Epidermal melanocyte (primary cell): ENCODE measurements at regions not wholly inside any gene's neighbourhood (a gene's known extent, or its start where the extent isn't known, plus 50 kb on each side); places are given as distances from the start of the nearest gene placed in this dataset.

Source experiments
- DNase-seq: peaks from one replicate; pipeline ENCODE4 v3.0.0; 2011; ENCODE audit warnings: low spot score; ENCODE audit not compliant: insufficient read length

DNA sequence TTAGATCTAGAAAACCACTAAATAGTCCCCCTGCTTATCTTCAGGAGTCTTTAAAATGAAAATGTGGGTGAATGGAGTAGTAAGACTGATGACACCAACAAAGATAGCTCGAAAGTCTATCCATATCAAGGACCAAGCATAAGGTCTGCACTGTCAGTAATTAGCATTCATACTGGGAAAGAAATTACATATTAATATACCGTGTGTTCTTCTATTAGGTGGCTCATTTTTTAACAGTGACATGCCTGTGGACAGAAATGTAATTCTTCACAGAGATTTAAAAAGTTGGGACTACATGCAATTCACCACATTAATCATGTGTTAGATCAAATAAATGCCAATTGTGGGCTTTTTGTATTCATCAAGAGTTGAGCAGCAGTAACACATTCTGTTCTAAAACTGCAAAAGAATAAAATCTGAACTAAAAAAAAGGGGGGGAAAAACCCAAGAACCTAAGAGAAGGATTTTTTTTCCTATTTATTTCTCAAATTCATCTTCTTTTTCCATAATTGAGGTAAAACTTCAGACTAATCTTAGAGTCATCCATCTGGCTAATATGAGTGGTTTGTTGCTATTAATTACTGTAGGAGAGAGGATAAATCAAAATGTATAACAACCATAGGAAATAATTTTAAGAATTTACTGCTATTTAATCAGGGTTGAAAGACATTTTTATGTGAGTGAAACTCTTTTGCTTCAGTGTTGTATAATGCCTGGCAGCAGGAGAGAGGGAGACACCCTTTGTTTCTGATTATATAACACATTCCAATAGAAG, 386.7 kb upstream of the IGFBP7 start:
- DNase-seq: no peak

DNA sequence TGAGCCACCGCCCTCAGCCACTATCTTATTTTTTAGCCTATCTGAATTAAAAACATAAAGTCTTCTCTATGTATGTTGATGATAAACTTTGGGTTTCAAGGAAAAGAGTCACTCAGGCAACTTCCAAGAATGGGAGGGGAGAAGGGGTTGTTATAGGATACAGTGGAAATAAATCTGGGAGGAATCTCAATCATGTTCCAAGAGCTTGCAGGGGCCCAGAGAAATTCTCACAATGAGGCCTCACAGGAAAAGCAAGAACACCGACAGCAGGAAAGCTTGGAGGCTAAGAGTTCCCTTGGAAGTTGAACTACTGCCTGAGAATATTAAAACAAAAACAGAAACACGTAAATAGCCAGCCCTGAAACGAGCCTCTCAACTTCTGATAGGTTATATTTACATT, 384.6 kb upstream of the IGFBP7 start:
- no peak for DNase-seq

DNA sequence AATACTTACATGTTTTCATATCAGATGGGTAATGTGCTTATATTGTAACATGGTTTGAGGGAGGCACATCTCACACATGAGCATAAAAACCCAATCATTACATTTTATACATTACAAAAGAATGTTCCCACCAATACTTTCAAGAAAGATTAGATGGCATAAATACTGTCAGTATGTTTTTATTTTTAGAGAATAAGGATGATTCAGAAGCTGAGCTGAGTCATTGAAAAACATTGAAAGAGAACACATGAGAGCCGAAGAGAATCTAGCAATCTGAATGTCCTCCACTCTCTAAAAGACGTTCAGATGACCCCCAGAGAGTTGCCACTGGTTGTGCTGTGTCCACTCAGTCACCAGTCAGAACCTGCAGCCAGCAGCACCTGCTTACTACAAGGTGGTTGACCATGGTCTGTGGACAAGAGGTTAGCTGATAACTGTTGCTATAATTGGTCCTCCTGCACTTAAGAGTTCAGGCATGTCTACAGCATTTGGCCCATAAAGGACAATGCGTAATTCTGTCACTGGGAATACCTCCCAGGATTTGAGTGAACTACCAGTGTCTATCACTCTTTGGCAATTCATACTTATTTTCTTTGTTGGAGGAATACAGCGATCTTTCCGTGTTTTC, 382.2 kb upstream of the IGFBP7 start:
- no peak for DNase-seq

DNA sequence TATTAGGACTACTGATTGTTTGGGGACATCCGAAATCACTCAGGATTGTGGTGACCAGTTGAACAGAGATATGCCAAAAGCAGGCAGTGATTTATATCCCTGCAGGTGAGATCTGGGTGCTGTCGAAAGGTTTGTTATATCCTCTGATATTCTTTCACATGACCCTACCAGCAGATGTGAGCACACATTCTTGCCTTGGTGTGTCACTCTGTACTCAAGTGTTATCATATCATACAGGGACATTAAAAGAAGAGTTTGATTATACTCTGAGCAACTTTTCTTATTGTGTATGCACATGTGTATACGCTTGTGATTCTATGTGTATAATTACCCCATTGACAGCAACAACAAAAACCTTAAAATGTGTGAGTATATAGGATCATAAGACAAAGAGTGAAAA, 381.2 kb upstream of the IGFBP7 start:
- DNase-seq: no peak

DNA sequence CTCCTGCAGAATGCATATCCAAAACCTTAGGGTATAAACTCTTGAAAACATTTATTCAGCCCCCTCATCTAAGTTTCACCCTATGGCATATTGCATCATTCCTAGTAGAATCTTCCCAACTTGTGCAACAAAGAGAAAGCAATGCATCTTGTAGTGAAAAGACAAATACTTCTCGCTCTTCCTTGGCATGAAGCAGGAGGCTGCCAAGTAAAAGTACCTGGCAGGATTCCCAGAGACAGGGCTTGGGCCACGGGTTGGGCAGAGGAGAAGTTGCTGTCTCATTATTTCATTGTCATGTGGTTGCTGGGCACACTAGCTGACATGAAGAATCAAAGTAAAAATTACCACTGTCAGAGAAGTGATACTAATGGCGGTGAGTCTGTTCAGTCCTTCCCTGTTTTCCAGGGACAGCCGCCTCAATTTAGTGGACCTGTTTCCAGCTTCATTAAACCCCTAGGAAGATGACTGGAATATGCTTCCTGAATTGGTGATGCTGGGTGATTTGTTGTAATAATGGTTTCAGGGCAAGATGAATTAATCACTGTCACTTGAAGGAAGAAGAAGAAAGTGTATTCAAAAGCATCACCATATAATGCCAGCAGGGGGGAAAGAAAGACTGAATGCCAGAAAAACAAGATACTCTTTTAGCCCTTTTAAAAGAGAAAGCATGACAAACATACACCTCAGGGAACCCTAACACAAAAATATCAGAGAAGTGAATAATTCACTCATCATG, 380.5 kb upstream of the IGFBP7 start:
- DNase-seq: no peak

DNA sequence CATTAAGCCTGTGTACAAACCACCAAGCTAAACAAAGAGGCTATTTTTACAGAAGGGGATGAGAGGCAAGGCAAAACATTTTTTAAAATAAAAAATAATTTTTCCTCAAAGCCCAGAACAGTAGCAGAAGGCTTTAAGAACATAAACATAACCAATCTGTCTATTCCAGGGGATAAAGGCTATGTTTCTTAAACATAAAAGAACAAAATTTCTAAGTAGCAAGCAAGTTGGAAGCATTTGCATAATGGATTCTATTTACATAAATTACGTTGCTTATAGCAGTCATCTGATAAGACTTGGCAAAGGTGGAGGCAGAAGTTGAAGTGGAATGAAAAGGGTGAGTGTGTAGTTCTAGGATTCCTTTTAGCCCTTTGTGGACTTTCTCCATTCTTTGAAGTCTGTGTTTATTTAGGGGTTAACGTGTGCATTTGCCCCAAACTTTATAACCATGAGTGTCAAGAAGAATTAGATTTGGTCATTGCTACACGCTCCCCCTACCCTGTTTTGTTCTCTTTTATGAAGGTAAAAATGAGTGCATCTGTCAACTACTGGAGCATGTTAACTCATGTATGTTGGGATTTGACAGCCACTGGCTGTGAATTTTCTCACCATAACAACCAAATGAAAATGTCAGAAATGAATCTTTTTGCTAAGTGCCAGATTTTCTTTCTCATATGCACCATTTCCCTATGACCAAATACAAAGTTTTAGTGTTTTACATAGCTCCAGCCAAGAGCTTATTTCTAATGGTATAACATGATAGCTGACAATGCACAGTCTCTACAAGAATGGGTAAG, 378.4 kb upstream of the IGFBP7 start:
- DNase-seq: no peak

DNA sequence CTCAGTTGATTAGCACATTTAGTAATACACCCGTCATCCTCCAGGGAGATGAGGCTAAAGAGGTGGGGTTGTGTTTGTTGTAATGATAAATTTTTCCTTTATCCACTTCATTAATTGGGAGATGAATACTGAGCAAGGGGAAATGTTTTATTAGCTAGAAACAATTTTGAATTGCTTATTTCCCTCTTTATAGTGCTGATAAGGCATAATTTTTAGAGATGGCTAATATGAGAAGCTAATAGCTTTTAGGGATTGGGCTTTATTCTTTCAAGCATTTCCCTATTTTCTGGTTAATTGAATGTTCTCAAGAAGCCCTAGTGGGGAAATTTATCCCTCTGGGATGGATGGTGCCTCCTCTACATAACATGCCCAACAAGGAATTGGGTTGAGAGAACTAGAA, 365.2 kb upstream of the IGFBP7 start:
- no peak for DNase-seq

DNA sequence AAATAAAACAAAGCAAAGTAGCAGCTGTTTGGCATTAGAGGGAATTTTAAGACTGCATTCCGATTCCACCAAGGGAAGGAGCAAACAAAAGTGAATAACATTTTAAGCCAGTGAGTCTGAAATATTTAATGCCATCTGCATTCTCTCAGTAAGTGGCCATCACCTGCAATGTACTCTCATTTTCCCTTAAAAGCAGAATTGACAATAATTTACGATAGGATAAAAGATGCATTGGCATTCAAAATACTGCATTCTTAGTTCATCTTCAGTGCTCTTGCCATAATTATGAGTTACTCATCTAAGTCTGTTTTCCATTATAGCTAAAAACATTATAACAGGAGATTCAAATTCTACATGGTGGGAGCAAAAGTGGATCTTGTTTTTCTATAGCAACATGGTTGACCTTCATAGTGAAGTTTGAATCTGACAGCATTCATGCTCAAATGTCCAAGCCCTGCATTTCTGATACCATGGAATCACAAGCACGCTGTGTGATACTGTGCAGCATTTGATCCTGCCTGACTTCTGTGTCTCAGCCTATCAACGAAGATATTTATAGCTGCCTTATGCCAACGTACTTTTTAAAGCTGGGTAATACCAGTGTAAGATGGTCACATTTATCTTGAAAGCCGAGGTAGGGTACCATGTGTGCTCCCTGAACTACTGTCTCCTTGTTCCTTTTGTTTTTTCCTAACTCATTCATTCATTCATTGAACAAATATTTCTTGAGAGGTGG, 355.3 kb upstream of the IGFBP7 start:
- no peak for DNase-seq

DNA sequence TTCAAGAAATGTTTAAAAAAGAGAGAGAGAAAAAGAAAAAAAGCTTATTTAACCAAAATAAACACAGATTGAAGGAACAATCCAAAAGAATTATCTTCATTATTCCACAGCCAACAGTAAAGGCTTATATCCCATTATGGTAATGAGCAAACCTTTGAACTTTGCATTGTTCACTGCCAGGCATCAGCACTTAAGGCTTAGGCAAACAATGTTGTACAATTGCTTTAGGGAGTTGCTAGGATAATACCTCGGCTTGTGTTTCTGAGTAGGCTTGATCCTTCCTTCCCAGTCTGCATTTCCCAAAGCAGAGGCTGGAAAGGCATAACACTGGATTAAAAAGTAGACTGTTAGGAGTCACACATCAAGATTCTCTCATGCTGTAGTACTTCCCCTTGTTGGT, 352.7 kb upstream of the IGFBP7 start:
- DNase-seq: no peak

DNA sequence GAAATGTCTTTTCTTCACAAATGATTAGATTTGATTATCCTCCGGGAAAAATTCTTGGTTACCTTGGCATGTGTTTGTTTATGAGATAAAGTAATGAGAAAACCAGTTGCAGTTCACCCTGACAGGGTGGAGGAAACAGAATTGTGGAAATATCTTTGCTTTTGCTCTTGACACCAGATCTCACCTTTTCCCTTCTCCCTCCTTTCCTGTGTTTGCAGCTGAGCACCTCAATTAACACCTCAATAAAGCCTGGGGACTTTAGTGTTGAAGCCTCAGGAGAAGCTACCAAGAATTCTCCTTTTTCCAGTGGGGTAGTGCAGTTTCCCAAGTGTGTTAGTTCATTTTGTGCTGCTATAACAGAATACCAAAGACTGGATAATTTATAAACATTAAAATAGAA, 350.8 kb upstream of the IGFBP7 start:
- no peak for DNase-seq

DNA sequence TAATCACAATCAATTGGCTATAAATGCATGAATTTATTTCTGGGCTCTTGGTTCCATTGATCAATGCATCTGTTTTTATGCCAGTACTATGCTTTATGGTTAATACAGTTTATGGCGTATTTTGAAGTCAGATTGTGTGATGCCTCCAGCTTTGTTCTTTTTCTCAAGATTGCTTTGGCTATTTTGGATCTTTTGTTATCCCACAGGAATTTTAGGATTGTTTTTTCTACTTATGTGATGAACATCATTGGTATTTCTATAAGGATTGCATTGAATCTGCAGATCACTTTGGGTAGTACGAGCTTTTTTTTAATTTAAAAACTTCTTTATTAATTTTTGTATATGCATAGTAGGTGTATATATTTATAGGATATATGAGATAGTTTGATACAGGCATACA, 338.7 kb upstream of the IGFBP7 start:
- no peak for DNase-seq

DNA sequence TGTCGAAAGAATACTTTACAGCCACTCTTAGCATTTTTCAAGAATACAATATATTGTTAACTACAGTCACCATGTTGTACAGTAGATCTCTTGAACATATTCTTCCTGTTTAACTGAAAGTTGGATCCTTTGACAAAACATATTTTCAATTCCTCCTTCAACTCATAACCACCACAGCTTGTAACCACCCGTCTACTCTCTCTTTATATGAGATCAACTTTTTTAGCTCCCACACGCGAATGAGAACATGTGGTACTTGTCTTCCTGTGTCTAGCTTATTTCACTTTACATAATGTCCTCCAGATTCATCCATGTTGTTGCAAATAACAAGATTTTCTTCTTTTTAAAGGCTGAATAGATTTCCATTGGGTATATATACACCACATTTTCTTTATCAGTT, 338.3 kb upstream of the IGFBP7 start:
- no peak for DNase-seq

DNA sequence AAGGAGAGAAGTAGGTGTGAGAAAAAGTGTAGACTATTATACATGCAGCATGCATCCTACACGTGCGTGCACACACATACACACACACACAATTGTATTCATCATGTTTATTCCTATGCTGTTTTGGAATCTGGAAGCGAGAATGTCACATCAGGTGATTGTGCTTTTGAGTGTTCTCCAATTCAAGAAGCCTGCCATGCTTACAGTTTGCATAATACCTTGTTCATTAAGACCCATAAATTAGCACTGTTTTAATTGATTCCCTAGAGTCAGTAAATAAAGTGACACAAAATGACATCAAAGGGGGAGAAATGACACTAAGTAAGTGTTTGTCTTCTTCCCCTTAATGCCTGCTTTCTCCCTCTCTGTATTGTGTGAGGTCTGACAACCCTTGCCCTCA, 336.1 kb upstream of the IGFBP7 start:
- no peak for DNase-seq

DNA sequence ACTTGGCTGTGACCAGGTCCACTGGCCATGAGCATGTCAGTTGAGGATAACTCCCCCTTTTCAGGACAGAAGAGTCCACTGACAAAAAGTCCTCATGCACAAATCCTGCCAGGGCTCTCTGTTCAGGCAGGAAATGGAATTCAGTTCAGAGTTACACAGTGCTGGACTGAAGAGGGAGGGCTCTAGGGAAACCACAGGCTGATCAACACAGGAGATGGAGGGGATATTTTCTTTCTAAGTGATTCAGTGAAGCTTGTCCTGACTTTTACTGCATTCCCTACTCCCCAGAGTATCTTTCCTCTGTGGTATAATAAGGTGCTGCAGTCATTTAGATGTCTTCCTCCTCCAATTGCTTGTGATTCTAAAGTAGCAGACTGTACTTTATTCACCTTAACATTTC, 335.5 kb upstream of the IGFBP7 start:
- no peak for DNase-seq

DNA sequence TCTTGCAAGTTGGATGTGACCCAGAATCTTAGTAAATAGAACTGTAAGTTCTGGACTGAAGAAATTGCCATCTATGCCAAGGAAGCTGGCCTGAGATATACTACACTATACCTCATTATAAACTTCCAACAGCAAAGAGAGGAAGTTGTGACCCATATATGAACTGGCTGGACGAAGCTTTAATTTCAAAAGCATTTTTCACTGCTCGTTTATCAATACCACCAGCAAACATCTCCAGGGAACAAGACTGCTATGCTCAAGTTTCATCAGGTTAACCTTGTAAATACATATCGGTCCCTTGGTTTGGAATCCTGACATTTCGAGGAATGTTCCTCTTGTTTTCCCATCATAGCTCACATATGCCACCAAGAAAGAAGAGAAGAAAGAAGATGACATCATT, 334.5 kb upstream of the IGFBP7 start:
- no peak for DNase-seq

DNA sequence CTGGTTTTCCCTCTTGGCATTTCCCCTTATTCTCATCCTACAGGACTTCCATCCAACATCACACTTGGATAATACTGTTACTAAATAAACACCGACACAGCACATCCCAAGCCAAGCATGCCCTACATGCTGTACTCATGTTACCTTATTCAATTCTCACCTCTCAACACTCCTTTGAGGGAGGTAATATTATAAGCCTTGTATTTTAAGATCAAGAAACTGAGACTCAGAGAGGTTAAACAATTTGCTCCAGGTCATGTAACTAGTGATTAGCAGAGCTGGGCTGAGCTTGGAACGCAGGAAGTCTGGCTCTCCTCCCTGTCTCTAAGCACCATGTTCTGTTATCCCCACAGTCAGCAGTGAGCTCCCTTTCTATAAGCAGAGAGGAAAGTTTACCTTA, 333.6 kb upstream of the IGFBP7 start:
- no peak for DNase-seq

DNA sequence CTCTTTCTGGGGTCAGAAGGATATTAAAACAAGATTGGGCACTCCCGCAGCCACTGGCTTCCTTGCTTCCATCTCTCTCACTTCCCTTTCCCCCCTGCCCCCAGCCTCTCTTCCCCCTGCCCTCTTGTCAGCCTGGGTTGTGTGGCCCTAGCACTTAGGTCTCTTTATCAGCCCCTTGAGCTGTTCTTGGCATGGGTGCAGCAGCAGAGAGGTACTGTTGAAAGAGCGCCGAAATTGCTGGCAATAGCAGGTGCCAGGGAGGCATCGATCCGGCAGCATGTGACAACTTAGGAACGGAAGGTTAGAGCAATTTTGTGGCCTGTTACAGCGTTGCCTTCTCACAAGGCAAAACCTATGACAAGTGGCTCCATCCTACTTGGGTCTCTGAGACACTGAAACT, 333.1 kb upstream of the IGFBP7 start:
- no peak for DNase-seq

DNA sequence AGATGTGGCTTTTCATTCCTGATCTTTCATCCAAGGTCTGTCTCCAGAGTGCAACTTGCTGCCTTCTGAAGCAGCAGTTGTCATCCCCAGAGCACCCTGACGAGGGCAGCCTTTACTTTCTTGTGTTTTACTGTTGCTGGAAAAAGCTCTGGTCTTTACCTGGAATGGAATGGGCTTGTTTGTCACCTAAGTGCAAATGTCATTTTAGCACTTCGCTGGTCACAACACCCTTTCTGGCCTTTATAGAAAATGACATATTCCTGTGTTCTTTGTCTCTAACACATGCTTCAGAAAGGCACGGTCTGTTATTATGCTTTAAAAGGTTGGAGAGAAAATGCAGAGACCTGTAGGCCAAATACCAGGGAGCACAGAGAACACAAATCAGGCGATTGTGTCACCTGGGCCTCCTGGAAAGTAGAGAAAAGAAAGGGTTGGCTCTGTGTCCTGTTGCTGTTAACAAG, 332.7 kb upstream of the IGFBP7 start:
- no peak for DNase-seq

DNA sequence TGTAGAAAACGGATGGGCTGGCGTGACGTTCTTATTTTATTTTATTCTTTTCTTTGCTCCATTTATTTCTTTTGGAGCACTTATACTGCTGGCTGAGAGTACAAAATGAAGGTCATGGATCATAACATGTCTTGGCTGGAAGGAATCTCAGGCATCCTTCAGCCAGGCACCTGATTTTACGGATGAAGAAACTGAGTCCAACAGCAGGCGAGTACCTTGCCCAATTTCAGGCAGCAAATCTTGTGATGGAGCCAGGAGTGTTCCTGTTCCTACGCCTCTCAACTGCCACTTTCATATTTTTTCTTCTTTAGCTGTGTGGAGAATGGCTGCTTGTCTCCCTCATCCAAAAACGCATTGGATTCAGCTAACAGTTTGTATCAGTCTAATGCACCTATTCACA, 332.1 kb upstream of the IGFBP7 start:
- DNase-seq: no peak

DNA sequence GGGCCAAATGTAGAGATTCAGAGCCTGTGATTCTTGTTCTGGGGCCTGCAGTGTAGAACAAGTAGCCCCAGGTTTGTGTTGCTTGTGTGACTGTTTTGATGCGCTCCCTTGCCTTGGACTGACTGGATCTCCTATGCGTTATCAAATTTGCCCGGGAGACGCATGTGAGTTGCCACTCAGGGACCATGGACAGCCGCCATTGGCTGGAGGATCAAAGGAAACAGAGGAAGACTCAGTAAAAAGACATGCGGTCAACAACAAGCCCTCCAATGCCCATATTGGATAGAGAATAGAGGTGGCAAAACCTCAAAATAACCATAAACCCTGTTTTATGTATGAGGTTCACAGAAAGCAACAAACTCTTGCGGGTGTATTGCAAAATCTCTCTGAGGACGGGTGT, 327.5 kb upstream of the IGFBP7 start:
- DNase-seq: no peak

DNA sequence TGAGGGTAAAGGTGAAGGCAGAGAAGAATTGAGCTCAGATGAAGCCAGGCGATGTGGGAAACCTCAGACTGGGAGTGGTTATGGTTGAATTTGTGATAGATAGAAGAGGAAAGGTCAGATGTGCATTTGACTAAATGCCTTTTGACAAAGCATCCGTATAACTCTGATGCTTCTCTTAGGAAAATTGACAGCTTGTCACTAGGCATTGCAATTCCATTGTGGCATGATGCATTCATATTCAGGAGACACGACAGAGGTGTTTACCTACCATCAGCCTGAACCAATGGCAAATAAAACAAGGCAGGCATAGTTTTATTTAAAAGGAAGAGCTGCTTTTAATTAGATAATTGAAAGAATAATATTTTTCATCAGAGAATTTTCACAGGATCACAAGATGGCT, 325.1 kb upstream of the IGFBP7 start:
- no peak for DNase-seq
